CD14-positive monocyte (primary cell): ENCODE measurements at regions not wholly inside any gene's neighbourhood (a gene's known extent, or its start where the extent isn't known, plus 50 kb on each side); places are given as distances from the start of the nearest gene placed in this dataset.

Experiments
- DNase-seq, 3 donors: peaks; one replicate each; pipeline ENCODE4 v3.0.0-alpha.2; 2011 to 2022
- H2AFZ ChIP-seq: 2 replicates; pipeline ENCODE4 v1.6.0; 2012; ENCODE audit warnings: mild to moderate bottlenecking, low read depth, low read length, inconsistent platforms; ENCODE audit not compliant: insufficient read depth, poor library complexity, severe bottlenecking
- H3K27ac ChIP-seq, 2 donors: 1 replicate in 1 of 2; 2 replicates in 1 of 2; pipeline ENCODE4 v1.5.1; 2012 to 2013; ENCODE audit warnings: low read length in 2 of 2, control low read depth in 1 of 2, inconsistent platforms in 1 of 2, low read depth in 1 of 2, mild to moderate bottlenecking in 1 of 2
- H3K27me3 ChIP-seq, 2 donors: one replicate each; pipeline versions ENCODE4 v1.6.0 to v1.6.1; 2011 to 2013; ENCODE audit warnings: low read length in 2 of 2; ENCODE audit not compliant: control insufficient read depth in 2 of 2, insufficient read depth in 2 of 2
- H3K36me3 ChIP-seq, 2 donors: replicated peaks in 1 of 2; 1 replicate in 1 of 2; 2 replicates in 1 of 2; pipeline versions ENCODE4 v1.5.1 to v1.6.1; 2012 to 2013; ENCODE audit warnings: low read length in 2 of 2, control low read depth in 1 of 2, inconsistent platforms in 1 of 2, mild to moderate bottlenecking in 1 of 2; ENCODE audit not compliant: insufficient read depth in 2 of 2, control insufficient read depth in 1 of 2
- H3K4me1 ChIP-seq, 2 donors: 1 replicate in 1 of 2; 2 replicates in 1 of 2; pipeline versions ENCODE4 v1.5.1 to v1.6.1; 2012 to 2013; ENCODE audit warnings: low read length in 2 of 2, control low read depth in 1 of 2, inconsistent platforms in 1 of 2, mild to moderate bottlenecking in 1 of 2, moderate library complexity in 1 of 2; ENCODE audit not compliant: insufficient read depth in 2 of 2, control insufficient read depth in 1 of 2
- H3K4me2 ChIP-seq: replicated peaks from 2 replicates; pipeline ENCODE3; 2012; ENCODE audit warnings: low read length, moderate library complexity, mild to moderate bottlenecking; ENCODE audit not compliant: poor library complexity, severe bottlenecking; ENCODE audit errors: extremely low read depth
- H3K4me3 ChIP-seq, 3 experiments: fragments of 200-600 bp in 1 of 3; sonication (generic) in 1 of 3; replicated peaks in 1 of 3; 1 replicate in 2 of 3; 2 replicates in 1 of 3; pipeline ENCODE4 v1.5.1; 2011 to 2013; ENCODE audit warnings: low read length in 3 of 3, mild to moderate bottlenecking in 3 of 3, control low read depth in 2 of 3, low read depth in 2 of 3, inconsistent platforms in 1 of 3, moderate library complexity in 1 of 3
- H3K79me2 ChIP-seq: 2 replicates; pipeline ENCODE4 v1.6.0; 2012; ENCODE audit warnings: mild to moderate bottlenecking, control low read depth, inconsistent platforms, low read length, moderate library complexity; ENCODE audit not compliant: insufficient read depth
- H3K9ac ChIP-seq: 2 replicates; pipeline ENCODE4 v1.6.0; 2017; ENCODE audit warnings: low read length, mild to moderate bottlenecking; ENCODE audit not compliant: insufficient read depth, poor library complexity, severe bottlenecking
- H3K9me3 ChIP-seq, 2 donors: replicated peaks in 1 of 2; 1 replicate in 1 of 2; 2 replicates in 1 of 2; pipeline versions ENCODE4 v1.5.1 to v1.6.1; 2012 to 2013; ENCODE audit warnings: low read length in 2 of 2, control low read depth in 1 of 2; ENCODE audit not compliant: control insufficient read depth in 1 of 2, insufficient read depth in 1 of 2
- H4K20me1 ChIP-seq: 2 replicates; pipeline ENCODE4 v1.6.0; 2012; ENCODE audit warnings: mild to moderate bottlenecking, low read length, control low read depth, moderate library complexity; ENCODE audit not compliant: insufficient read depth
- H3K27ac Mint-ChIP-seq, 7 donors: one replicate each; pipeline ENCODE4 v1.8.0; 2020; ENCODE audit warnings: mild to moderate bottlenecking in 7 of 7, mixed read lengths in 7 of 7, moderate library complexity in 6 of 7, inconsistent platforms in 2 of 7
- H3K27me3 Mint-ChIP-seq, 3 donors: one replicate each; pipeline ENCODE4 v1.8.0; 2021 to 2022; ENCODE audit warnings: low read depth in 3 of 3, mild to moderate bottlenecking in 3 of 3, mixed read lengths in 3 of 3, moderate library complexity in 3 of 3, inconsistent platforms in 1 of 3
- H3K36me3 Mint-ChIP-seq, 2 donors: one replicate each; pipeline ENCODE4 v1.8.0; 2020; ENCODE audit warnings: mixed read lengths in 2 of 2, inconsistent platforms in 1 of 2, mild to moderate bottlenecking in 1 of 2
- H3K4me1 Mint-ChIP-seq: one replicate; pipeline ENCODE4 v1.8.0; 2020; ENCODE audit warnings: mild to moderate bottlenecking, mixed read lengths
- H3K4me3 Mint-ChIP-seq, 2 donors: one replicate each; pipeline ENCODE4 v1.8.0; 2020; ENCODE audit warnings: mild to moderate bottlenecking in 2 of 2, mixed read lengths in 2 of 2, moderate library complexity in 1 of 2
- H3K9me3 Mint-ChIP-seq, 7 donors: one replicate each; pipeline ENCODE4 v1.8.0; 2020 to 2022; ENCODE audit warnings: mixed read lengths in 7 of 7, mild to moderate bottlenecking in 6 of 7, moderate library complexity in 6 of 7, inconsistent platforms in 2 of 7
- CTCF ChIP-seq: fragments of 200-600 bp; IDR thresholded peaks from one replicate; pipeline ENCODE4 v1.8.0; 2022; ENCODE audit warnings: antibody characterized with exemption, mild to moderate bottlenecking
- WGBS: methylation state at CpG from one replicate; pipeline ENCODE4 v1.1.5; 2013; ENCODE audit warnings: missing lambda C conversion rate; ENCODE audit not compliant: insufficient coverage; 5-methylcytosine and 5-hydroxymethylcytosine counted together
- intact Hi-C, 2 donors: fragments of 100-400 bp; cut with micrococcal nuclease; formaldehyde crosslinking; loops; one replicate each; pipeline versions ENCODE4 v1.15.0 to v1.15.1; 2023

- H3K27ac ChIP-seq, result no peak overlapping the region
- no peaks in the 10 kb centered on the region for H3K27me3 ChIP-seq
- TF ChIP-seq CTCF, result no peak
- no peak overlapping the region for H3K4me3 ChIP-seq
- no peaks in the 10 kb centered on the region for H3K79me2 ChIP-seq
- H3K27me3 Mint-ChIP-seq, result peaks cover 7 to 19% (median 14%) of the 10 kb centered on the region in 3 donors
- H3K4me2 ChIP-seq, result no peak overlapping the region
- no peak overlapping the region for H3K4me3 Mint-ChIP-seq
- no peaks in the 10 kb centered on the region for H3K36me3 ChIP-seq
- H3K27ac Mint-ChIP-seq, result no peak overlapping the region
- H3K36me3 Mint-ChIP-seq, result no peaks in the 10 kb centered on the region
- H4K20me1 ChIP-seq, result no peaks in the 10 kb centered on the region
- intact Hi-C loops, result no loop called here
- WGBS, result 100% methylated on average over 1 of the region's 5 CpGs
- peaks cover 2% of the 10 kb centered on the region for H3K4me1 Mint-ChIP-seq
- no peak overlapping the region for H3K9ac ChIP-seq
- no peak for DNase-seq
- H3K9me3 ChIP-seq, result no peaks in the 10 kb centered on the region
- H3K4me1 ChIP-seq, result no peaks in the 10 kb centered on the region
- no peak overlapping the region for H2AFZ ChIP-seq
- peaks cover 0 to 6% (median 0%) of the 10 kb centered on the region in 7 donors for H3K9me3 Mint-ChIP-seq
Observed at GRCh38 chr5:138702166-138703077, 50.8 kb upstream of the CTNNA1 start.

GRCh38 chr5:138701678-138702077, 51.5 kb upstream of the CTNNA1 start:
- intact Hi-C loops, result no loop called here
- H3K36me3 Mint-ChIP-seq, result no peaks in the 10 kb centered on the region
- H3K4me3 Mint-ChIP-seq, result no peak overlapping the region

More at GRCh38 chr5:138701678-138702077, 51.5 kb upstream of the CTNNA1 start:
- Mint-ChIP-seq H3K9me3 (peaks cover 0 to 6% (median 0%) of the 10 kb centered on the region in 7 donors), H3K27ac (no peak overlapping the region), H3K4me1 (peaks cover under 1% of the 10 kb centered on the region), H3K27me3 (peaks cover 7 to 19% (median 14%) of the 10 kb centered on the region in 3 donors)
- TF ChIP-seq CTCF, result no peak
- H3K36me3 ChIP-seq, result no peaks in the 10 kb centered on the region
- H3K27me3 ChIP-seq, result no peaks in the 10 kb centered on the region
- no peak overlapping the region for H3K4me3 ChIP-seq
- no peaks in the 10 kb centered on the region for H3K9me3 ChIP-seq
- H3K4me2 ChIP-seq, result no peak overlapping the region
- DNase-seq, result no peak
- H2AFZ ChIP-seq, result no peak overlapping the region
- no peaks in the 10 kb centered on the region for H4K20me1 ChIP-seq
- WGBS, result 100% methylated on average over 1 of the region's 3 CpGs
- H3K79me2 ChIP-seq, result no peaks in the 10 kb centered on the region
- H3K27ac ChIP-seq, result no peak overlapping the region
- no peak overlapping the region for H3K9ac ChIP-seq
- H3K4me1 ChIP-seq, result no peaks in the 10 kb centered on the region
